ENCODE measurements at regions not wholly inside any gene's neighbourhood (a gene's known extent, or its start where the extent isn't known, plus 50 kb on each side); places are given as distances from the start of the nearest gene placed in this dataset.

GRCh38 chr1:82707681-82708080, 906.9 kb downstream of the ADGRL2 start:
- DNase-seq: no peak

DNA sequence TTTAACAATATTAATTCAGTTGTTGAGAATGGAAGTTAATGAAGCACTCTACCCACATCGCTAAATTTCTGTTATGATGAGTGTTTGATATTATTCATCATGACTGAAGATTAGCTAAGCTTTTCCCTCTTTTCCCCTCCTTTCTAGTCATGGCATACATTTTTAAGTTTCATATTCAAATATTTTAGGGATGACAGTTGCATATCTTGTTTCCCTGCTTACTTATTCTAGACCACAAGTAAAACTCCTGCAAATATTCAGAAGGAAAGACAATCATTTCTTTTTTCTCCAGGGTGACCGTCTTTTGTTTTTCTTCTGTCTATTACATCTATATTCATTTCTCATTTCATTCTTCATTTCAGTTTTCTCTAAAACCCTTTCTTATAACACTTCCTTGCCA, 906.0 kb downstream of the ADGRL2 start:
- DNase-seq: no peak

GRCh38 chr1:82704966-82705365, 904.2 kb downstream of the ADGRL2 start:
- no peak for DNase-seq

- DNase-seq: peak; percentile 26
Observed at GRCh38 chr1:82704393-82704792, 903.7 kb downstream of the ADGRL2 start.

DNA sequence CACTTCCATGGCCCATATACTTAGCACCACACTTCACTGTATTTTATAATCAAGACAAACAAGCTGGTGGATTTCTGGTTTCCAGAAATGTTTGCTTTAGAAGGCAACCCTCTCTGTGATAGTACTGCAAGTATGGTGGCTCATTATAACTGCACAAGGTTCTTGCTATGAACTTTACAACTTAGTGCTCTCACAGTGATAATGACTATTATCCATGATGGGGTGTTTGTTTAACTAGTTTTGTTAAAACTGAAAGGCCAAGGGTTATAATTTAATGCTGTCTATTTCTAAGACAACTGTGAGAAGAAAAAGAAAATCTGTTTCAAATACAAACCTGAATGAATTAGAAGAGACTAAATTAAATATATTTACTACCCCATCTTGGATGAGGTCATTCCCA, 903.2 kb downstream of the ADGRL2 start:
- DNase-seq: no peak

GRCh38 chr1:82700476-82700875, 899.7 kb downstream of the ADGRL2 start:
- DNase-seq: no peak

DNA sequence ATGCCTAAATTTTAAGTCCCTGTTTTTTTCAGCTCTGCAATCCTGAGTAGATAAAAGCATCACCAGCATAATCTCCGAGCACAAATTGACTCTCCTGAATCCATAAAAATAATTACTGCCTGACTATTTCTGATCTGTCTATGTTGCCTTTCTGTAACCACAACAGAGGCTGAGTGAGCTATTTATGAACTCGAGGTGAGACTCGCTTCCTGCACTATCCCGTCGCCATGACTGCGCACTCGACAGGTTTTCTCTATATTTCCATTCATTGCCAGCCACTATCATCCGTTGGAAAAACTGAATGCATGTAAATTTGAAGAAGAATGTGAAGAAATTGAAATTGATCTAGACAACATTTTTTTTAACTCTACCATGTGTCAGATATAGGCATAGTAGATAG, 897.2 kb downstream of the ADGRL2 start:
- DNase-seq: no peak

DNA sequence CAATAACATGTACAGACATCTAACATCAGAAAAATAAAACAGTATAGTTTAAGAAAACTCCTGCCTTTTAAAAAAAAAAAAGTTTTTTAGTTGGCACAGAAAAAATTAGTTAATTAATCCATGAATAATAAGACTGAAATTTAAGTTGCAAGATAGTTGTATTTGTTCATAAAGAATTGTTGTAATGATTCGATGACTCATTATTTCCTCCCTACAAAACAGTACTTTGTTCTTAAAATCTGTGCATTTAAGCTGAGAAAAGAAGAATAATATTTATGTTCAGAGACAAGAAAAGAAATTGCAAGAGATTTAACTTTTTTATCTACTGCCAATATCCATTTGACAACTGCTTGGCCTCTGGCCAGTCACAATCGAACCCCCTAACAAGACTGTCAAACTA, 894.7 kb downstream of the ADGRL2 start:
- DNase-seq: no peak

GRCh38 chr1:82690411-82690810, 889.7 kb downstream of the ADGRL2 start:
- no peak for DNase-seq

DNA sequence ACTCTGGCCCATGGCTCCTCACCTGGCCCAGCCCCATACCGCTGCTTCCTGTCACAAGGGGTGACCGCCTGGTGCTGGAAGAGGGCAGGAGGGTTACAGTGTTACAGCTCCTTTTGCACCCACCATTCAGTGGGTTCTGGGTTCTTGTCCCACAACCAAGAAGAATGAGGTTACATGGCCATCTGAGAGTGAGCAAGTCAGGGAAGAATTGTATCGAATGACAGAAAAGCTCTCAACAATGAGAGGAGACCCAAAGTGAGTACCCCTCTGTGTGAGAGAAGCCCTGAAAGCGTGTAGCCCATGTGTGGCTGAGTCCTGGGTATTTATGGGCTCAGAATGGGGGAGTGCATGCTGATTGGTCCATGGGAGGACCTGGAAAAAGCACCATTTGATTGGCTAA, 888.5 kb downstream of the ADGRL2 start:
- no peak for DNase-seq

DNA sequence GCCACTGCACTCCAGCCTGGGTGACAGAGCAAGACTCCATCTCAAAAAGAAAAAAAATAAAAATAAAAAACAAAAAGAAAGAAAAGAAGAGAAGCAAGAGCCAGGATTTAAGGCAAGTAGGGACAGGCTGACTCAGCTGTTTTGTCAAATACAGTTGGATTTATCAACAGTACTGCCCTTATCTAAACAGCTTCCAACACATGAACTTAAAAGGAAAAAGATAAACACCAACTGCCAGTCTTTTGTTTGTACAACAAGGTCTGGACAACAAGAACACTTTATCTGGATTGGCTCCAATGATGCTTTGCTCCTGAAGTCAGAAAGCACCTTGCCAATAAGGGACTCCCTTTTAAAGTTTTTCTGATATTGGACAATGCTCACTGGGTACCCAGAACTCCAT, 886.0 kb downstream of the ADGRL2 start:
- DNase-seq: peak; percentile 8

DNA sequence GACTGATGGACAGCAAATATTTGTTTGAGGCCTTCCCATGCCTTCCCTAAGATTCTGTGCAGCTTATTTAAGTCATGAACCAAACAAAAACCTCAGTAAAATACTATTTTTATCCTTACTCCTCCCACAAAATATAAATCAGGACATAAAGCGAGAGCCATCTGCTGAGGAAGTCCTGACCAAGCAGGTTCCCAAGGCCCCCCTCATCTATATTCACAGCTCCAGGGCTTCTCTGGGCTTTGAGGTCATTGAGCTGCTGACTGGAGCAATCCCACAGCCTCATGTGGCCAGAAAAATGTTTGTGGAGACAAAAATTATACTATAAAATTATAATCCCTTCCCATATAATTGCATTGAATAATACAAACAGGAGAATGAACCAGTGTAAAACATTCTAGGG, 846.2 kb downstream of the ADGRL2 start:
- DNase-seq: no peak

GRCh38 chr1:82646336-82646735, 845.6 kb downstream of the ADGRL2 start:
- no peak for DNase-seq

GRCh38 chr1:82644186-82644915, 843.6 kb downstream of the ADGRL2 start:
- no peak for DNase-seq

DNA sequence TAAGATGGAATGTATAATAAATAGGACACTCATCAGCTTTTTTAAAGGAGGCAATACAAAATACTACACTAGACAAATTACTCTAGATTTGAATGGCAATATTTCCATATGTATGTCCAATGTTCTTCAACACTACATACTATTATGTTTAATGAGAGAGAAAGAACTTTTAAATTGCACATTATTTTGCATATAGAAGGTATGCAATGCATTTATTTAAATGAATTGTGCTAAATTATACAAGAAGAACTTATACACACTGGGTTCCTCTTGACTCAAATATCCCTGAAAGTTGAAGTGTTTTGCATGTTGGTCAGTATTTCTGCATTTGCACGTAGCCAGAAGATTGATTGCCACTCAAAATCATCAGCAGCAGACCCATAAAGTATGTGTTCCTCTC, 839.6 kb downstream of the ADGRL2 start:
- DNase-seq: no peak

- DNase-seq: no peak
Observed at GRCh38 chr1:82634266-82634665, 833.5 kb downstream of the ADGRL2 start.

- DNase-seq: no peak
Observed at GRCh38 chr1:82632155-82632554, 831.4 kb downstream of the ADGRL2 start.

DNA sequence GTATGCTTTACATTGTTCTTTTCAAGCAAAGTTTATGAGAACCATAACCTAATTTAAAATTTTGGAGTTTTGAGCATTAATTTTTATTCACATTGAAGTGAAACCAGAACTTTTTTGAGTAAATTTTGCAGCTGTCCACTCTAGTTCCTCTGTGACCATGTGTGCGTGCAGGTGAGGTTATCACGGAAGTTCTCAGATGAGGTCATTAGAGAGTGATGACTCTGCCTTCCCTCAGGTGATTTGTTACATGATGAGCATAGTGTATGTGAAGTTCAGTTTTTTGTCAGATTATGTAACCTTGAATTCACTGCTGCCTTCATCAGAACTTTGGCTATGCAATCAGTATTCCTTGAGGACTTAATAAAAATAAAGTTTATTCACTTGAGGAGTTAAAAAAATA, 828.2 kb downstream of the ADGRL2 start:
- DNase-seq: no peak

- no peak for DNase-seq
Observed at GRCh38 chr1:82625537-82625936, 824.8 kb downstream of the ADGRL2 start.

DNA sequence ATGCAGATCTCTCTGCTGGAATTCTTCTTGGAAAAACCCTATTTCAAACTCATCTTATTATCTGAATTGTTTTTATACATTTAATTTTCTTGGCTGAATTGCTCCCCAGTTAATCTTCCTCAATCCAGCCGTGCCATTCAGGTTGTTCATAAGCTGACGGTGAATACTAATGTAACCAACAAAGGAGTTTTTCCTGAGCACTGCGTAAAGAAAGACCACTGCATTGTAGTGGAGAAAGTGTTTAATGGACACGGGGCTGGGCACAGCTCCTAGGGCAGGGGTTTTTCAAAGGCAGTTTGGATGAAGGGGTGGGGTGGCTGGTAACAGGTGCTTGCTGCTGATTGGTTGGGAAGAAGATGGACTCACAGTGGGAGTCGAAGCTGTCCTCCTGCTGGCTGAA, 820.3 kb downstream of the ADGRL2 start:
- no peak for DNase-seq

DNA sequence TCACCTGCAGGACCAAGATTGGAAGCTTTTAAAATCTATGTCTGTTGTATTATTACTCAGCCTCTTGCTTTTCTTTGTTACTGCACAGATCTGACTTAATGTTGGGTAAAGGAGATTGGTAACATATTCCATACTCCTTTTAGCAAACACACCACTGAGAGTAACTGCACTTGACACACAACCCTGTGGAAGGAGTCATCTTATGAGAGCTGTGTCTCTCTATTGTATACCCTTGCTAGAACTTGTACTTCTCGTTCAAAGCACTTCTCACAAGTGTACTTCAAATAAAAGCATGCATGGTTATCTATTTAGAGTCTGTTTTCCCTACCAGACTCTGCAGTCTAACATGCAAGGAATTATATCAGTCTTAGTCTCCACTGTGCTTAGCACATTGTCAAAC, 813.4 kb downstream of the ADGRL2 start:
- no peak for DNase-seq

DNA sequence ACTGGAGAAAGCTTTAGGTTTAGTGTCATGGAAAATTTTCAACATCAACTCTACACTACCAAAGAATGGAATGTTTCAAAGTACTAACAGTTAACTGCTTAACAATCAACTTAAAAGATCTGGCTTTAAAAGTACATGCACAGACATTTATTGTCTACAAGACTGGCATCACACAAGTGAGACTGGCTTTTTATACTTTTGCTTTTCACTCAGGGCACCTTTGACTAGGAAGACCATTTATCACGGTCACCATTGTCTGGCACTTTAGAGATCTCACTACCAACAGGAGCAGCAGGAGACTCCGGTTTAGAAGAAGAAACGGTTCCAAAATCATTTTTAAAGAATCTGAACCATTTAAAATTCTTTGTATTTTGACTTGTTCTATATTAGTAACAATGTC, 812.3 kb downstream of the ADGRL2 start:
- no peak for DNase-seq

- DNase-seq: no peak
Observed at GRCh38 chr1:82606546-82606945, 805.8 kb downstream of the ADGRL2 start.

- DNase-seq: no peak
Observed at GRCh38 chr1:82604524-82604923, 803.8 kb downstream of the ADGRL2 start.

- no peak for DNase-seq
Observed at GRCh38 chr1:82600314-82600713, 799.6 kb downstream of the ADGRL2 start.

- DNase-seq: no peak
Observed at GRCh38 chr1:82598812-82599211, 798.1 kb downstream of the ADGRL2 start.

All from hematopoietic multipotent progenitor cell treated with erythropoietin and hydrocortisone succinate and interleukin-3 and kit ligand, for 8 days (in vitro differentiated cells).